Testis (tissue), 2 donors: ENCODE measurements at regions not wholly inside any gene's neighbourhood (a gene's known extent, or its start where the extent isn't known, plus 50 kb on each side); places are given as distances from the start of the nearest gene placed in this dataset.

Experiments used
- CTCF ChIP-seq, 3 experiments: fragments of 450-650 bp in 2 of 3; fragments of 200-600 bp in 1 of 3; sonication (generic) in 1 of 3; IDR thresholded peaks; one replicate each; pipeline ENCODE4 v1.5.1; 2016 to 2019; ENCODE audit warnings: antibody characterized with exemption in 3 of 3, mild to moderate bottlenecking in 2 of 3, moderate library complexity in 1 of 3
- POLR2A ChIP-seq: fragments of 450-650 bp; IDR thresholded peaks from one replicate; pipeline ENCODE4 v1.6.1; 2017; ENCODE audit warnings: antibody characterized with exemption, mild to moderate bottlenecking, moderate library complexity

- TF ChIP-seq CTCF (IDR thresholded peaks at IDR 0.05) (no peak), POLR2A (no peak)
These were observed 501.8 kb downstream of the ANKRD50 start for GRCh38 chr4:124210746-124211145.
